Neural cell (in vitro differentiated cells): ENCODE measurements at regions not wholly inside any gene's neighbourhood (a gene's known extent, or its start where the extent isn't known, plus 50 kb on each side); places are given as distances from the start of the nearest gene placed in this dataset.
"Not testable (repeated sequence)": the region's sequence is repeated elsewhere in the genome, so short reads cannot be mapped to it uniquely, and the experiment has no call there.

Source experiments
- H2AFZ ChIP-seq: fragments of 200-600, 300-800 bp; sonication (generic), shearing (Covaris generic); 2 replicates; pipeline ENCODE4 v1.6.0; 2014; ENCODE audit warnings: low read depth, mild to moderate bottlenecking, antibody characterized with exemption, low read length, moderate library complexity
- H3F3A ChIP-seq: fragments of 200-600 bp; shearing (Covaris generic); 2 replicates; pipeline ENCODE4 v1.6.1; 2016; ENCODE audit warnings: mild to moderate bottlenecking, moderate library complexity, mixed read lengths, antibody characterized with exemption, low read length; ENCODE audit not compliant: insufficient read depth, poor library complexity, severe bottlenecking
- H3K27ac ChIP-seq: fragments of 200-600, 300-800 bp; sonication (generic), shearing (Covaris generic); 2 replicates; pipeline ENCODE4 v1.5.1; 2014; ENCODE audit warnings: mild to moderate bottlenecking, low read length, moderate library complexity
- H3K27me3 ChIP-seq: fragments of 300-800, 200-600 bp; sonication (generic), shearing (Covaris generic); 2 replicates; pipeline ENCODE4 v1.6.0; 2014; ENCODE audit warnings: mild to moderate bottlenecking, low read depth, low read length, moderate library complexity; ENCODE audit not compliant: insufficient read depth
- H3K36me3 ChIP-seq: fragments of 300-800, 200-600 bp; sonication (generic), shearing (Covaris generic); 2 replicates; pipeline ENCODE4 v1.5.1; 2014; ENCODE audit warnings: mild to moderate bottlenecking, antibody characterized with exemption, low read length, moderate library complexity; ENCODE audit not compliant: insufficient read depth
- H3K4me2 ChIP-seq: fragments of 300-800, 200-600 bp; sonication (generic), shearing (Covaris generic); 2 replicates; pipeline ENCODE4 v1.6.0; 2014; ENCODE audit warnings: mild to moderate bottlenecking, low read length
- H3K4me3 ChIP-seq: fragments of 300-800, 200-600 bp; sonication (generic), shearing (Covaris generic); 2 replicates; pipeline ENCODE4 v1.5.1; 2014; ENCODE audit warnings: mild to moderate bottlenecking, low read length, moderate library complexity
- H3K79me2 ChIP-seq: fragments of 200-600 bp; shearing (Covaris generic); replicated peaks from 2 replicates; pipeline ENCODE4 v1.6.0; 2014; ENCODE audit warnings: mild to moderate bottlenecking, low read length, moderate library complexity; ENCODE audit not compliant: insufficient read depth
- H3K9ac ChIP-seq: fragments of 300-800, 200-600 bp; sonication (generic), shearing (Covaris generic); 2 replicates; pipeline ENCODE4 v1.6.1; 2016; ENCODE audit warnings: mild to moderate bottlenecking, low read length, mixed read lengths
- H3K9me2 ChIP-seq: fragments of 200-600 bp; shearing (Covaris generic); 2 replicates; pipeline ENCODE4 v1.6.1; 2016; ENCODE audit warnings: mild to moderate bottlenecking, low read length, mixed read lengths; ENCODE audit not compliant: insufficient read depth
- H3K9me3 ChIP-seq: fragments of 200-600, 300-800 bp; sonication (generic), shearing (Covaris generic); 2 replicates; pipeline ENCODE4 v1.6.1; 2016; ENCODE audit warnings: mild to moderate bottlenecking, mixed run types, low read length, moderate library complexity, mixed read lengths
- H4K20me1 ChIP-seq: fragments of 200-600 bp; shearing (Covaris generic); 2 replicates; pipeline ENCODE4 v1.6.1; 2016; ENCODE audit warnings: mild to moderate bottlenecking, mixed run types; ENCODE audit not compliant: insufficient read depth
- CTCF ChIP-seq: fragments of 450-650 bp; IDR thresholded peaks from 2 replicates; pipeline ENCODE4 v1.5.1; 2014; ENCODE audit warnings: antibody characterized with exemption, mild to moderate bottlenecking, moderate library complexity; ENCODE audit not compliant: poor library complexity, severe bottlenecking
- EP300 ChIP-seq: fragments of 450-650 bp; conservative IDR thresholded peaks from 2 replicates; pipeline ENCODE4 v1.6.1; 2014; ENCODE audit warnings: antibody characterized with exemption, mild to moderate bottlenecking, moderate library complexity; ENCODE audit not compliant: poor library complexity, severe bottlenecking
- EZH2 ChIP-seq: fragments of 200-600, 300-800 bp; shearing (Covaris generic), sonication (generic); IDR thresholded peaks from 2 replicates; pipeline ENCODE4 v1.6.1; 2014; ENCODE audit warnings: antibody characterized with exemption, low read length, borderline replicate concordance, mild to moderate bottlenecking; ENCODE audit not compliant: insufficient read depth, poor library complexity, severe bottlenecking
- MXI1 ChIP-seq: fragments of 450-650 bp; conservative IDR thresholded peaks from 2 replicates; pipeline ENCODE4 v1.6.1; 2014; ENCODE audit warnings: antibody characterized with exemption, mild to moderate bottlenecking; ENCODE audit not compliant: poor library complexity, severe bottlenecking
- POLR2AphosphoS5 ChIP-seq: IDR thresholded peaks from 2 replicates; pipeline ENCODE4 v1.6.1; 2012
- RAD21 ChIP-seq: fragments of 450-650 bp; conservative IDR thresholded peaks from 2 replicates; pipeline ENCODE4 v1.6.1; 2014; ENCODE audit warnings: antibody characterized with exemption, mild to moderate bottlenecking, moderate library complexity
- REST ChIP-seq: IDR thresholded peaks from 2 replicates; pipeline ENCODE4 v1.6.1; 2012; ENCODE audit warnings: borderline replicate concordance
- TAF1 ChIP-seq: IDR thresholded peaks from 2 replicates; pipeline ENCODE4 v1.6.1; 2012; ENCODE audit warnings: low read depth

- H3F3A ChIP-seq, H3K27me3 ChIP-seq, H3K79me2 ChIP-seq, H3K9ac ChIP-seq, H3K27ac ChIP-seq, H3K9me3 ChIP-seq, H3K9me2 ChIP-seq, H4K20me1 ChIP-seq, H3K4me2 ChIP-seq, H3K36me3 ChIP-seq, H2AFZ ChIP-seq, H3K4me3 ChIP-seq: not testable (repeated sequence)
Measured at GRCh38 chr2:389985-390384, 102.1 kb upstream of the ALKAL2 start.

- H3F3A ChIP-seq, H4K20me1 ChIP-seq, H3K36me3 ChIP-seq, H3K4me2 ChIP-seq, H3K27ac ChIP-seq, H3K9me2 ChIP-seq, H3K9ac ChIP-seq, H3K9me3 ChIP-seq, H3K79me2 ChIP-seq, H3K4me3 ChIP-seq, H2AFZ ChIP-seq, H3K27me3 ChIP-seq: not testable (repeated sequence)
Measured at GRCh38 chr2:388752-389151, 100.9 kb upstream of the ALKAL2 start.

GRCh38 chr2:387980-388421, 100.1 kb upstream of the ALKAL2 start:
- Histone ChIP-seq H3K9me2 (no peaks in the 10 kb centered on the region), H3K4me2 (no peak overlapping the region), H3F3A (no peaks in the 10 kb centered on the region), H3K79me2 (no peaks in the 10 kb centered on the region), H3K9me3 (no peaks in the 10 kb centered on the region), H3K9ac (no peak overlapping the region), H2AFZ (no peak overlapping the region), H3K27ac (no peak overlapping the region), H3K36me3 (no peaks in the 10 kb centered on the region), H4K20me1 (no peaks in the 10 kb centered on the region), H3K27me3 (no peaks in the 10 kb centered on the region), H3K4me3 (no peak overlapping the region)
- TF ChIP-seq REST: no peak
- no peak for TF ChIP-seq TAF1
- TF ChIP-seq RAD21: no peak
- TF ChIP-seq EZH2: no peak
- TF ChIP-seq MXI1: no peak
- TF ChIP-seq POLR2AphosphoS5: no peak

GRCh38 chr2:386406-387103, 98.7 kb upstream of the ALKAL2 start:
- H3K4me3 ChIP-seq: no peak overlapping the region
- no peak overlapping the region for H3K9ac ChIP-seq
- H2AFZ ChIP-seq: no peak overlapping the region
- H3K27me3 ChIP-seq: no peaks in the 10 kb centered on the region
- no peaks in the 10 kb centered on the region for H3K36me3 ChIP-seq
- no peaks in the 10 kb centered on the region for H3K79me2 ChIP-seq
- H3F3A ChIP-seq: no peaks in the 10 kb centered on the region
- H4K20me1 ChIP-seq: no peaks in the 10 kb centered on the region
- H3K9me2 ChIP-seq: no peaks in the 10 kb centered on the region
- H3K4me2 ChIP-seq: no peak overlapping the region
- H3K27ac ChIP-seq: no peak overlapping the region
- no peak for TF ChIP-seq EP300
- TF ChIP-seq RAD21: no peak
- TF ChIP-seq POLR2AphosphoS5: no peak
- TF ChIP-seq REST: no peak
- no peak for TF ChIP-seq CTCF
- no peak for TF ChIP-seq MXI1
- H3K9me3 ChIP-seq: no peaks in the 10 kb centered on the region
